NCI-H2227 (cell line): ENCODE measurements at regions not wholly inside any gene's neighbourhood (a gene's known extent, or its start where the extent isn't known, plus 50 kb on each side); places are given as distances from the start of the nearest gene placed in this dataset.

Experiments
- DNase-seq: peaks from one replicate; lab custom pipeline; 2025; ENCODE audit not compliant: unreplicated experiment; lab: John Stamatoyannopoulos, UW

DNA sequence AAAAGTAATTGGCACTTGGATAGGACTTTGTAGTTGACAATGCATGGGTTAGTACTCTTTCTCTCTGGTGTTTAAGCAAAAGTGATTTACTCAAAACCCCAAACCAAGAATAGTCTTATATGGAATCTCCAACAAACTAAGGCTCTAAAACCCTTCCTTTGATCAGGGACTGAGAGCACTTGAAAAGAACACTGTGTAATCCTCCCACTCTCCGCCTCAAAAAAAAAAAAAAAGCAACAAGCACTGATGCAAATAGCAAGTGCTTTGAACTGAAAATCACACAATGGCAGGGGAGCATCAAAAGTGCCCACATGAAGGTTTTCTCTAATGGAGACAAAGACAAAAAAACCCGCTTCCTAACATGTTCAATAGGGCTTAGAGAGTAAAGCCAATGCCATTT, 467.9 kb upstream of the AUTS2 start:
- DNase-seq, result no peak

DNA sequence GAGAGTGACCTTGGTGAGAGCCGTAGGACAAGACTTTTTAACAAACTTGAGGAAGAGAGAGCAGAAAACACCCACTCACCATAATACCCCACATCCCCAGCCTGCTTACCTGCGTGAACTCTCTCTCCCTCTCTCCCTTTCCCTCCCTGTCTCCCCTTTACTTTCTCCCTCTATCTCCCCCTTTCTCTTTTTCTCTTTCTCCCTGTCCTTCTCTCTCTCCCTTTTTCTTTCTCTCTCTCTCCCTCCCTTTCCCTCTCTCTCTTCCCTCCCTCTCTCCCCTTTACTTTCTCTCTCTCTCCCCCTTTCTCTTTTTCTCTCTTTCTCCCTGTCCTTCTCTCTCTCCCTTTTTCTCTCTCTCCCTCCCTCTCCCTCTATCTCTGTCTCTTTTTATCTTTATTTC, 464.0 kb upstream of the AUTS2 start:
- no peak for DNase-seq

DNA sequence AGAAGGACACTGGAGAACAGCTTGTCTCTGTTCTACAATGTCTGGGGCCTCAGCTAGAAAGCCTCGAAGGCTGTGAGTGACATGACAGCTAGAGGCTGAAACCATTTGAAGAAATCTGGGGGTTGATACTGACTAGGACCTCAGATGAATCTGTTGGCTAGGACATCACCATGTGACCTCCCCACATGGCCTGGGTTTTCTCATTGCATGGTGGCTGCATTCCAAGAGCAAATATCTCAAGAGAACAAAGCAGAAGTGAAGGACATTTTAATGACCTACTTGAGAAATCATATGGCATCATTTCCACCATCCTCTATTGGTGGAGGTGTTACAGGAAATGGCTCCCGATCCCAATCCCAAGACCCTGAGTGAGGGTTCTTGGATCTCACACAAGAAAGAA, 450.6 kb upstream of the AUTS2 start:
- no peak for DNase-seq

DNA sequence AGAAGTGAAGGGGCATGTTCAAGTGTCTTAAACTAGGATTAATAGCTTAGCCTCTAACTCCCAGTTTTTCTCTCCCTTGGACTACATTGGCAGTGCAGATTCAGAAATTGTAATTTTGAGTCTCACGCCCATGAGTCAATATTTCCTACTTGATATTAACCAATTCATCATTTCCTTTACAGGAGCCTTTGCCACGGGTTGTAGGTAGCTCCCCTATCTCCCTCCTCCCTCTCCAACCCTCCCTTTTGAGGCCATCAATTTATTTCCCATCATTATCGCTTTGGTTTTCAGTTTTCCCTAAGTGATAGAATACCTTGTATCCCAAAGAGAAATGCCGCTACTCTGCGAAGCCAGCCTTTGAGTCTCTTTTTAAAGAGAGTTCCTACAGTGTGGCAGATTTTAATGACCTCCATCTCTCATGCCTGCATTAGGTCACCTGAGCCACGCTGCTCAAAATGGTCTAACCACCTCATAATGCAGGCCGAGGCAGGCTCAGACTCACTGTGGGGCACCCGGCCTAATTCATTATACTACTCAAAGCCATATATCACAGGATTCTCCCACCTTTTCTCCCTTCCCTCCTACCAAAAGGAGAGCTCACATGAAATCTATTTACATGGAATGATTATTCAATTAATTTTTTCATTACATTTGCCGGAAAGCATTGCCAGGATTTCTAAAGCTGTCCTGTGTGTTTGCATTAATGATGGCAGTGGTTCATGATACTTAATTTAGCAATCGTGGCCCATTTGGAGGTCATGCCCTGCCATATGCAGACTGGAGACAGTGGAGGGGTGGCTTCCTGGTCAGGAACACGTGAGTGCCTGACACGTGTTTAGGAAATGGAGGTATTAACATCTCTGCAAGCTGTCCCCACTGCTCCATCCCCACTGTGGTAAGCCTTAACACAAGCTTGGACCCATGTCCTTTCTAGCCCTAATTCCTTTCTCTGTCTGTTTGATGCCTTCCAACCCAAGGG, 448.2 kb upstream of the AUTS2 start:
- no peak for DNase-seq

DNA sequence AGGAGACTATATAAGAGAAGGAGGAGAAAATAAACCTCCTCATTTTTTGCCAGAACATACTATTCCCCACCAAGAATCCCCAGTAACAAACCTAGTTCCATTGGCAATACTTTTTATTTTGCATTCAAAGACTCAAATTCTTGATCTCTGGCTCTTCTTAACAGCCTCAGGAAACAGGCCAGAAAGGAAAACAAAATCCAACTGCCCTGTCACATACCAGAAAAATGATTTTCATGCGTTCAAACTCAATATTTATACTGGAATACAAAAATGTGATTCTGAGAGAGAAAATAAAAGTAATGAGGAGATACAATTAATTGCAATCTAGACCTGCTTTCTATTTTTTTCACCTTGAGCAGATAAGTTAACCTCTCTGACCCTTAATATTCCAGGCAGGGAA, 435.9 kb upstream of the AUTS2 start:
- DNase-seq, result no peak

DNA sequence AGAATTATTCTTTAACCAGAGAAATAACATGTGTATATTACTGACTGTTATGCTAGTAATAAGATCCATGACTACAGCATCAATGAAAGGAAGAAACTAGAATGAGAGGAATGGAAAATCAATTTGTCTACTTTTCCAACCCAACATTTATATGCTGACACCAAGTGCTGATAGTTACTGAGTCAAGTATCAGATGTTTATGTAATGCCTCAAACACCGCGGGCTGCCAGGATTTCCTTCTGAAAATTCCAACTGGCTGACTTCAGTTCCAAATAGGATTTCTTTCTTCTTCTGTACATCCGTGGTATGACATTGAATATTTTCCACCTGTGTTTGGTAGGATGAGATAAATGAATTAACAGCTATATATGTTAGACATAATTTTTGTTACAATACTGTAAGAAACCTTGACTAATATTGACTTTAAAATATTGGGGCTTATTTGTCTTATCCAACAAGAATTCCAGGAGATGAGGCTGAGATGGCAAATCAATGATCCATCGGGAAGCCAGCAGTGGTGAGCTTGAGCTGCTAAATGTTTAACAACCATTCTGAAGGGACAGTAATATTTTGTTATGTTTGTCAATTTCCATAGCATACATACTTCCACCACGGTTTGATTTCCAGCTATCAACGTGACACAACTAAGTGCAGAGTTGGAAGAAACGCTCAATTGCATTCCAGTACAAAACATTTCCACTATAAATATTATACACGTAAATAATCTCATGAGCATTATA, 435.2 kb upstream of the AUTS2 start:
- no peak for DNase-seq

DNA sequence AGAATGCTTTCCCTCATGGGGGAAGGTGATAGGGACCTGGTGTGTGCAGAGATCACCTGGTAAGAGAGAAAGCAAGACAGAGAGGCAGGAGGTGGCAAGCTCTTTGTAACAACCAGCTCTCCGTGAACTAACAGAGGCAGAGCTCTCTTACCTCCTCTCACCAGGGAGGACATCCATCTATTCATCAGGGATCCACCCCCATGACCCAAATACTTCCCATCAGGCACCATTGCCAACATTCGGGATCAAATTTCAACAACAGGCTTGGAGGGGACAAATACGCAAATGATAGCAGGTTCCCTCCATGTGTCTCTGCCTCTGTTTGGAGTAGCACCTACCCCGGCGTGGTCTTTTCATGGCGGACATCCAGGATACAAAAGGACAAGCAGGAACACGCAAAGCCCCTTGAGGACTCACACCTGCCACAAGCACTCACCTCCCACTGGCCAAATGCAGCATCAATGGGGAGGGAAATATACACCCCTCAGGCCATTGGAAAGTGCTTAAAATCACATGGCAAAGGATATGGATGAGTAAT, 431.2 kb upstream of the AUTS2 start:
- no peak for DNase-seq

DNA sequence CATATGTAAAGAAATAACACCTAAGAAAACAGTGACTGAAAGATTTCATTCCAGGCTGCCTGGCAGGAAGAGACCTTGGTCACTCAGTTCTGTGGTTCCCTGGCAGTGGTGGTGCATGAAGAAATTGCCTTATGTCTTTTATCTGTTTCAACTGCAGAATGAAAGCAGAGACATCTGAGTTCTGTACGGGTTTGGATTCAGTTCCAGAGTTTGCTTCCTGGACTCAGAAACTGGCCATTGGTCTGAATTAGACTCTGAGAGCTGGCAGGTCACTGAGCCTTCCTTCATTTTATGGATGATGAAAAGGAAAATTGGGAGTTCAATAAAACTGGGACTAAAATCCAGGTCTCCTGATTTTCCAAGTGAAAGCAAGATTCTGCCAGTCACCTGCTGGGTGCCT, 428.9 kb upstream of the AUTS2 start:
- DNase-seq, result no peak

DNA sequence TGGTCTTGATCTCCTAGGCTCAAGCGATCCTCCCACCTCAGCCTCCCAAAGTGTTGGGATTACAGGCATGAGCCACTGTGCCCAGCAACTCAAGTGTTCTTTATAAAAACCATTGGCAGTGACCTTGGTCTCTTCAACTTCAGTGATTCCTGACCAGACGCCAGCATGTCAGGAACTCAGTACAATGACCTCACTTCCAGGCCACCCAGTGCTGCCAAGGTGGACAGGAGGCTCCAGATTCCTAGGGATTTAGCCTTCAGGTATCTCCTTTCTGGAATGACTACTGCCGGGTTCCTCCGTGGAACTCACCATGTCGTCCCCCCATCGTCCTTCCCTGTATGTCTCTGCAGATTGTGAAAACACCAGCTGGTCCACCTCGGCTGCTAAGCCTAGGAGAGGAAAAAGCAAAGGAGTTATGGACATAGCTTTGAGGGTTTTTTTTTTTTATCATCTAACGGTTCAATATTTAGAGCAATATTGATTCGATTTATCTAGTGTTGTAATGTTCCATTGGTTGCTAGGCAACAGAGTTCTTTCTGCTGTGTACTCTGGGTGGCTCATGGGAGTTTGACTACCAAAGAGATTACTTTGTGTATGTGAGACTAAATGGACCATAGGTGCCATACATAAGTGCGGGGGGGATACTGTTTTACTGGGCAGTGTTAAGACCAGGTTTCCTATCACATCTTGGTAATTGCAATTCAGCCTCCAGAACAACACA, 425.8 kb upstream of the AUTS2 start:
- DNase-seq, result no peak

DNA sequence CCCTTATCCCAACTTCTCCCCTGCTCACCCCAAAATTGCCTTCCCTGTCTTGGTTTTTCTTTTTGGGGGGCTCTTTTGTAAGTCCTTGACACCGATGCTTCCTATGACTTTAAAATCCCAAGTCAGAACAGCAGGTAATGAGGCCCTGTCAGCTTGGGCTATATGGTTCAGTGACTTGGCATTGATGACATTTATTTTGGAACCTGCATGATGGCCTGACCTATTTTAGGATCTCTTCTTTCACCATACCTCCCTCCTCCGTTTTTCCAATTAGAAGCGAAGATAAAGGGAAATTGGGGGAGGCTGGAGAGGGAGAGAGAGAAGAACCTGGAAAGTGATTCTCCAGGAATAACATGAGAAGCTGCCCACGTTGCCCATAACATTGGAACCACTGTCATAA, 424.9 kb upstream of the AUTS2 start:
- DNase-seq, result no peak

DNA sequence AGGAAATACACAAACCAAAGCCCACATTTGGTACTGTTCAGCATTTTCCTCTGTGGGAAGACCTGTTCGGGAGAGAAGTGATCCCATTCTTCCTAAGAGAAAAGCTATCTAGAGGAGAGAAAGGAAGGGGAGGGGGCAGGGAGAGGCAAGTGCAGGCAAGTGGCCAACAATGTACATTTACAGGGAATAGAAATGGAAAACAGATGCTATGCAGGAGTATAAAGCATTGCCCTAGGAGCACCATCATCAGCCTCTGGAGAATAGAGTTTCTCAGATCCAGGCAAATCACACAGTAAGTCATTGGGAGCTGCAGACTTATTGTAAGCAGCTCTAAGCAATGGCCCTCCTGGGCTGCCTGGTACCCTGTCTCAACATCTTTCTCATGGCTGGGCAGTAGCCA, 424.4 kb upstream of the AUTS2 start:
- DNase-seq, result no peak

DNA sequence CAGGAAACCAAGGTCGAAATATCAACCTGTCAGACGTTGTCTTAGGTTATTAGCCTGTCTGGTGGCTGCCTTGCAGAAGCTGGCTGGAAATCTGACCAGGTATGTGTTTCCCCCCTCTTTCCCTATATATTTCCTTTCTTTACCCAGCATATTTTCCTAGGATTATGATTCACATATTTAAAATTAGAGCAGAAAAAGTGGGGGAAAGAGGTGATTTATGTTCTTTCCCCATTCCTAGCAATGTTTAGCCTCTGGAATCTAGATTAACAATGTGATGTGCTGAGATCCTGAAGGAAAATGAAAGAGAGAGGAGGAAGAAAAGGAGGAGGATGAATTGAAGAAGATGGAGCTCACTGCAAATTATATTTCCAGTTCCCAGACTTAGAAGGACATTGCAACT, 421.4 kb upstream of the AUTS2 start:
- DNase-seq, result no peak

DNA sequence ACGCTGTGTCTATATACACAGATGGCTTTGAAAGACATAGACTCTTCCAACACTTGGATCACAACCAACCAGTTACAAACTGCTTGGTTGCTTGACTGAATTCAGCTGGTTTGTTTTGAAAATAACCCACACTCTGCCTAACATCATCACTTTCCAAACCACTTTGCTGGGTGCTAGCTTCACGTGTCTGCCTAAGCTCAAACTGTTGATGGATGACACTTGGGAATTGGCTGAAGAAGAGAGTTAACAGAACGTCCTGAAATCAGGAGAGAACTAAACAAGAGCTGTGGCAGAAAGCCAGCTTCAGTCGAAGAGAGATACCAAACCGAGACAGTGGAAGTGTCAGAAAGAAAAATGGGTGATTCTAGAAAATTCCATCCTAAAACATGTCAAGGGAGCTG, 420.8 kb upstream of the AUTS2 start:
- no peak for DNase-seq

DNA sequence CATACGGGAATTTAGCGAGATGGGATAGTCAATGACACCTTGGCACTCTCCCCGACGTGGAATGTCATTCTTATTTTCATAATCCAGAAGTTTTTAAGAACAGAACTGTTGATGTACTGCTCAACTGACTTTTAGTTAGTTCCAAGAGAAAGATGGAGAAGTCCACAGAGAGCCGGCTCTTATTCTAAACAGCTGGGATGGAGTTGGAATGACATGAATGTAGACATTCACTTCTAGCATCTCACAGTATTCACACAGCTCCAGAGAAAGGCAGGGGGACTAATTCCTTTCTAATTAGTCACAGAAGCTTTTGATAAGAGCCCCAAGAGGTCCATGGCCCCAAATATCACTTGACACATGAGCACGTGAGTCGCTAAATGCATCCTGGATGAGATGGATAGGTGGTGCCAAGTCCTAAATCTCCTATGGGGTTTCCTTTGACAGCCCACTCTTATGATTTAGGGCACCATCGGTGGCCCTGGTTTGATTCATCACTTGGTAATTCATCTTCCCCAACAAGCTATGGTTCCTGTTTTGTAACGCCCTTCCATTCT, 420.3 kb upstream of the AUTS2 start:
- no peak for DNase-seq

DNA sequence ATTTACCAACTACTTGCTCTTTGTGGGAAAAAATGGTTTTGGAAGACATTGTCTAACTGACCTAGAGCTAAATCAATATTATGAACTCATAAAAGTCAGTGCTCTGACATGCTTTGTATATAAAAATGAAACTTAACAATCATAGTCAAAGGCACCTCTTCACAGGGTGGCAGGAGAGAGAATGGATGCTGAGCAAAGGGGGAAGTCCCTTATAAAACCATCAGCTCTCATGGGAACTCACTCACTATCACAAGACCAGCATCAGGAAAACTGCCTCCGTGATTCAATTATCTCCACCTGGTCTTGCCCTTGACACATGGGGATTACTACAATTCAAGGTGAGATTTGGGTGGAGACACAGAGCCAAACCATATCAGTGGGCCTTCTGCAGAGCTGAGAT, 417.6 kb upstream of the AUTS2 start:
- no peak for DNase-seq

DNA sequence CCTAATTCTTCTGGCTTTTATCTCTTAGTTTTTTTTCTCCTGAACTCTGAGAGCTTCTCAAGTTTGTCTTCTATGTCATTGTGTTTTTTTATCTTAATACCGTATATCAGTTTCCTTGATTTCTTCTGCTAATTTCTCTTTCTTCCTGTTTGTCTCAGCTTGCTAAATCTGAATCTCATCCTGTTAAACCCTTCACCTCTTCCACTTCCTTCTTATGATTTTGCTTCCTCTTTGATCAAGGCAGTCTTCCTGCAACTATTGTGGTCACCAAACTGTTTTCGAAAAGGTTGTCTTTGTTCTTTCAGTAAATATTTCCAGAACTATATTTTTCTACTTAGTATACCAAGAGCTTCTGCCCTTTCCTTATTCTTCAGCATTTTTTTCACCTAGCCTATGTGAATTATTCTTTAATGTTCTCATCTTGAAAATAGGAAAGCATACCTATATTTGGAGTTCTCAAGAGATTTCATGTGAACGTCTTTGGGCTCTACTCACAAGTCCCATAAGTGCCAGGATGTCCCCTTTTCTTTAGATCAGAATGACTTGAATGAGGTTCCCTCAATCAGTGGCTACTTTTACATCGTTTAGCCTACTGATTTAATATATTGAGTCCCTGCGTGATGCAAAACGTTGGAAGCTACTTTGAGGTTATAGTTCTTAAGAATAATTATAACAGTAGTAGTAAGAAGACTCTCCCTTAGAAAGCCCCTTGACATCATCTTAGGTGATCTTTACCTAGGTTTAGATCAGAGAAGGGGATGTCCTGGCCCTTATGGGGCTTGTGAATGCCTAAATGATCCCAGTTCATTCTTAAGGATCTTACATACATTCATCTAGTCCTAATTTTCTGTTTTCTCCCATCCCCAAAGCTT, 415.4 kb upstream of the AUTS2 start:
- no peak for DNase-seq

DNA sequence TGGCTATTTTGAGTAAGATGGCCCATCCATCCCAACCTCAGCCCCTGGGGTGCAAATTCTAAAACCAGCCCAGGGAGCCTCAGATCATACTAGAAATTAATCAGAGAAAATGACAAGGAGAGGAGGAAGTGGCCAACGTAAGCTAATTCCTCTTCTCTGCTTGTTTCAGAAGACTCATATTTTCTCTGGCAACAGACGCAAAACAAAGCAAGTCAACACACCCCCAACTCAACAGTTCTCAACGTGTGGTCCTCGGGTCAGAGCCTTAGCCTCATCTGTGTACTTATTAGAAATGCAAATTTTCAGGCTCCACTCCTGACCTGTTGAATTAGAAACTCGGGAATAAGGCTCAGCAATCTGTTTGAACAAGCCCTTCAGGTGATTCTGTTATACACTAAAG, 413.9 kb upstream of the AUTS2 start:
- DNase-seq, result no peak

DNA sequence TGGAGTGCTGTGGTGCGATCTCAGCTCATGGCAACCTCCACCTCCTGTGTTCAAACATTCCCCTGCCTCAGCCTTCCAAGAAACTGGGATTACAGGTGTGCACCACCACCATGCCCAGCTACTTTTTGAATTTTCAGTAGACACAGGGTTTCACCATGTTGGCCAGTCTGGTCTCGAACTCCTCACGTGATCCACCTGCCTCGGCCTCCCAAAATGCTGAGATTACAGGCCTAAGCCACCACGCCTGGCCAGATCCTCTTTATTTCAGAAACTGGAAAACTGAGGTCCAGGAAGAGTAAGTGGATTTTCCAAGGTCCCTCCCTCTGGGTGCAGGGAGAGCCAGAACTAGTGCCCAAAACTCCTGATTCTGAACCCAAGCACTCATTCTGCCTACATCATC, 413.1 kb upstream of the AUTS2 start:
- DNase-seq, result no peak

DNA sequence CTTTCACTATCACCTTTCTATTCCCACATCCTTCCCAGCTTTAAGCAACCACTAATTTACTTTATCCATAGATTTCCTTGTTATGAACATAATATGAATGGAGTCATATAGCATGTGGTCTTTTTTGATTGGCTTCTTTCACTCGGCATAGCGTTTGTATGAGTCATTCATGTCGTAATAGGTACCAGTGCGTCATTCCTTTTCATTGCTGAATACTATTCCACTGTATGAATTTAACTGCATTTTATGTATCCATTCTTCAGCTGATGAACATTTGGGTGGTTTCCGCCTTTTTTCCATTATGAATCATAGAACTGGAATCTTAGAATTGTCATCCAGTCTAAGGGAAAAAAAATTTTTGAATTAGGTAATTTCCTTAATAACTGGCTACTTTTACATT, 411.3 kb upstream of the AUTS2 start:
- no peak for DNase-seq

DNA sequence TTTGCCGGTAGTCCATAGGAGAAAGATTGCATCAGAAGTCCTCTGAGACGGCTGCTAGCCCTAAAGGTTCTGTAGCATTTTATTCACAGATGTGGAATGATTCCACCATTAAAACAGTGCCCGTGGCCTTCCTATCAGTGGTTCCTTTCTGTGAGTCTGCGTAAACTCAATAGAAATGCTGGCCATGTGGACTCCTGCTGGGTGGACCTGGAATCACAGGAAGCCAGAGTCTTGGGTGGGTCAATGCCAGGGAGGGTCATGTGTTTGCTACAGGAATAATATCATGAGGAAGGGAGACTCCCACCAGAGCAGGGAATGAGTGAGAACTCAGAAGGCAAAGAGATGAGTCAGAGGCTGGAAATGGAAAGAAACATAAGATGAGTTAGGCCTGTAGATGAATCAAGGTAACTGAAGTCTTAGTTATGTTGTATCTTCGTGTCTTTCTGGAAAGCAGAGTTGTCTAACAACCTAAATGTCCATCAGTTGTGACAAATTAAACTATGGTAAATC, 410.4 kb upstream of the AUTS2 start:
- DNase-seq, result no peak
